ENCODE measurements at regions not wholly inside any gene's neighbourhood (a gene's known extent, or its start where the extent isn't known, plus 50 kb on each side); places are given as distances from the start of the nearest gene placed in this dataset.

GRCh38 chr22:49330421-49331222 is 497.1 kb downstream of the BRD1 start:
- DNase-seq = no peak

- DNase-seq = no peak
These were observed 498.0 kb downstream of the BRD1 start for GRCh38 chr22:49329636-49330035.

GRCh38 chr22:49328630-49329405 is 498.9 kb downstream of the BRD1 start:
- DNase-seq = no peak

- DNase-seq = no peak
These were observed 499.6 kb downstream of the BRD1 start for GRCh38 chr22:49328118-49328475.

GRCh38 chr22:49327411-49328117 is 500.1 kb downstream of the BRD1 start:
- no peak for DNase-seq

GRCh38 chr22:49326558-49326957 is 501.1 kb downstream of the BRD1 start:
- no peak for DNase-seq

- DNase-seq = no peak
These were observed 501.9 kb downstream of the BRD1 start for GRCh38 chr22:49325531-49326395.

GRCh38 chr22:49324527-49325491 is 502.9 kb downstream of the BRD1 start:
- DNase-seq = no peak

- no peak for DNase-seq
These were observed 503.8 kb downstream of the BRD1 start for GRCh38 chr22:49323751-49324415.

GRCh38 chr22:49322861-49323622 is 504.6 kb downstream of the BRD1 start:
- DNase-seq = no peak

- no peak for DNase-seq
These were observed 505.4 kb downstream of the BRD1 start for GRCh38 chr22:49322231-49322630.

GRCh38 chr22:49321477-49322055 is 506.1 kb downstream of the BRD1 start:
- no peak for DNase-seq

- DNase-seq = no peak
These were observed 506.8 kb downstream of the BRD1 start for GRCh38 chr22:49320714-49321476.

GRCh38 chr22:49317369-49317768 is 510.3 kb downstream of the BRD1 start:
- no peak for DNase-seq

GRCh38 chr22:49312601-49313000 is 515.1 kb downstream of the BRD1 start:
- no peak for DNase-seq

- DNase-seq = no peak
These were observed 517.3 kb downstream of the BRD1 start for GRCh38 chr22:49310354-49310753.

- DNase-seq = no peak
These were observed 519.4 kb downstream of the BRD1 start for GRCh38 chr22:49308300-49308699.

GRCh38 chr22:49307870-49308269 is 519.8 kb downstream of the BRD1 start:
- no peak for DNase-seq

- no peak for DNase-seq
These were observed 520.2 kb downstream of the BRD1 start for GRCh38 chr22:49307481-49307830.
